ENCODE measurements at regions not wholly inside any gene's neighbourhood (a gene's known extent, or its start where the extent isn't known, plus 50 kb on each side); places are given as distances from the start of the nearest gene placed in this dataset.

DNA sequence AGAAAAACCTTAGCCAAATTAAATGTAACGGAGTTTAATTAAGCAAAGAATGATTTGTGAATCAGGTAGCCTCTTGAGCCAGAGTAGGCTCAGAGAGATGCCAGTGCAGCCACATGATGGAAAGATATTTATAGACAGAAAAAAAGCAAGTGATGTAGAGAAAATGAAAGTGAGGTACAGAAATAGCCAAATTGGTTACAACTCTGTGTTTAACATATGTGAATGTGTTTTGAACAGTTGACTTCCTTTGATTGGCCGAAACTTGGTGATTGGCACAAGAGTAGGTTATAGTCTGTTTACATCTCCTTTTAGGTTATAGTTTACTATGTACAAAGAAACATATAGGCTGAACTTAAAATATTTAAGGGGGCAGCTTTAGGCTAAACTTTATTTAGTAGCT lies 459.9 kb upstream of the BOD1L1 start:
- Histone ChIP-seq H3K79me2 (ENCODE audit: control insufficient read depth, insufficient read depth, low read length, poor library complexity) (no peaks in the 10 kb centered on the region), H3K27me3 (ENCODE audit: insufficient read depth, low read length) (no peaks in the 10 kb centered on the region), H4K12ac (ENCODE audit: low read depth, low read length) (no peak overlapping the region), H3K4me1 (ENCODE audit: control insufficient read depth in 1 of 2, insufficient read depth in 2 of 2, low read length in 2 of 2) (no peaks in the 10 kb centered on the region), H3K9ac (ENCODE audit: low read length) (no peak overlapping the region), H3K18ac (ENCODE audit: low read length) (no peak overlapping the region), H3K27ac (ENCODE audit: low read depth, low read length) (no peak overlapping the region), H3K4ac (ENCODE audit: low read depth, low read length) (no peak overlapping the region), H4K8ac (ENCODE audit: low read depth, low read length) (no peak overlapping the region), H2AK5ac (ENCODE audit: low read length) (no peak overlapping the region), H3K4me2 (ENCODE audit: low read length) (no peak overlapping the region), H3K79me1 (ENCODE audit: low read length) (no peaks in the 10 kb centered on the region), H3K4me3 (ENCODE audit: low read depth, low read length) (no peak overlapping the region), H4K91ac (ENCODE audit: low read depth, low read length) (no peak overlapping the region), H2BK5ac (ENCODE audit: low read depth, low read length, poor library complexity) (no peak overlapping the region), H2AFZ (ENCODE audit: insufficient read depth, low read length, poor library complexity) (no peak overlapping the region), H3K9me3 (ENCODE audit: insufficient read depth, low read depth, low read length) (no peaks in the 10 kb centered on the region), H3K14ac (ENCODE audit: low read length) (no peak overlapping the region), H2BK12ac (ENCODE audit: low read length) (no peak overlapping the region), H2BK120ac (ENCODE audit: insufficient read depth, low read length, poor library complexity) (no peak overlapping the region), H3K23ac (ENCODE audit: low read length) (no peak overlapping the region), H3K36me3 (ENCODE audit: control insufficient read depth in 1 of 2, insufficient read depth in 2 of 2, low read length in 2 of 2) (no peaks in the 10 kb centered on the region)
- no CpG with 5 or more reads among the region's 2 CpGs for WGBS (ENCODE audit: extremely low coverage, insufficient coverage, insufficient read length)
- DNase-seq: no peak

GRCh38 chr4:14087921-14088320 lies 460.4 kb upstream of the BOD1L1 start:
- no peak overlapping the region for H3K23ac ChIP-seq (ENCODE audit: low read length)
- H3K9ac ChIP-seq (ENCODE audit: low read length): no peak overlapping the region
- WGBS (ENCODE audit: extremely low coverage, insufficient coverage, insufficient read length): no CpG with 5 or more reads among the region's 1 CpG
- H2BK5ac ChIP-seq (ENCODE audit: low read depth, low read length, poor library complexity): no peak overlapping the region
- no peak overlapping the region for H2BK120ac ChIP-seq (ENCODE audit: insufficient read depth, low read length, poor library complexity)
- no peaks in the 10 kb centered on the region for H3K4me1 ChIP-seq (ENCODE audit: control insufficient read depth in 1 of 2, insufficient read depth in 2 of 2, low read length in 2 of 2)
- no peak overlapping the region for H4K8ac ChIP-seq (ENCODE audit: low read depth, low read length)
- no peak overlapping the region for H2BK12ac ChIP-seq (ENCODE audit: low read length)
- no peaks in the 10 kb centered on the region for H3K36me3 ChIP-seq (ENCODE audit: control insufficient read depth in 1 of 2, insufficient read depth in 2 of 2, low read length in 2 of 2)
- no peak overlapping the region for H4K12ac ChIP-seq (ENCODE audit: low read depth, low read length)
- H4K91ac ChIP-seq (ENCODE audit: low read depth, low read length): no peak overlapping the region
- no peak overlapping the region for H3K4me3 ChIP-seq (ENCODE audit: low read depth, low read length)
- no peak overlapping the region for H2AFZ ChIP-seq (ENCODE audit: insufficient read depth, low read length, poor library complexity)
- H3K4ac ChIP-seq (ENCODE audit: low read depth, low read length): no peak overlapping the region
- no peaks in the 10 kb centered on the region for H3K9me3 ChIP-seq (ENCODE audit: insufficient read depth, low read depth, low read length)
- DNase-seq: no peak
- no peaks in the 10 kb centered on the region for H3K27me3 ChIP-seq (ENCODE audit: insufficient read depth, low read length)
- no peaks in the 10 kb centered on the region for H3K79me2 ChIP-seq (ENCODE audit: control insufficient read depth, insufficient read depth, low read length, poor library complexity)
- no peak overlapping the region for H2AK5ac ChIP-seq (ENCODE audit: low read length)
- no peak overlapping the region for H3K14ac ChIP-seq (ENCODE audit: low read length)
- no peak overlapping the region for H3K4me2 ChIP-seq (ENCODE audit: low read length)
- H3K27ac ChIP-seq (ENCODE audit: low read depth, low read length): no peak overlapping the region
- H3K79me1 ChIP-seq (ENCODE audit: low read length): no peaks in the 10 kb centered on the region
- no peak overlapping the region for H3K18ac ChIP-seq (ENCODE audit: low read length)

DNA sequence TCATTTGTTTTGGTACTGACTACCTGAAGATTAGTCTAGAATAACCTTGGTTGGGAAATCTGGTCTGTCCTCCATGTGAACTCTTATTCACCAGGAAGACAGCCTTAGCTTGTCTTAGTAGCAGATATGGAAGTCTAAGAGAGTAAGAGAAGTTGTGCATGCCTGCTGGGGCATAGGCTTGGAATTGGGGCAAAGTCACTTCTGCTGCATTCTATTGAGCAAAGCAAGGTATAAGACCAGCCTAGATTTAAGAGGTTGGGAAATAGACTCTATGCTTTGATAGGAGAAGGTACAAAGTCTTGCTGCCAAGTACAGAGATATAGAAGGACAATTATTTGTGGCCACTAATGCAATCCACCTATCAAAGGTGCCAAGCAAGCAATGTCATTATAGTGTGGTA lies 464.0 kb upstream of the BOD1L1 start:
- Histone ChIP-seq H2AFZ (ENCODE audit: insufficient read depth, low read length, poor library complexity) (no peak overlapping the region), H3K27me3 (ENCODE audit: insufficient read depth, low read length) (no peaks in the 10 kb centered on the region), H2BK5ac (ENCODE audit: low read depth, low read length, poor library complexity) (no peak overlapping the region), H3K4me2 (ENCODE audit: low read length) (no peak overlapping the region), H4K8ac (ENCODE audit: low read depth, low read length) (no peak overlapping the region), H3K27ac (ENCODE audit: low read depth, low read length) (no peak overlapping the region), H3K9ac (ENCODE audit: low read length) (no peak overlapping the region), H3K23ac (ENCODE audit: low read length) (no peak overlapping the region), H3K18ac (ENCODE audit: low read length) (no peak overlapping the region), H2AK5ac (ENCODE audit: low read length) (no peak overlapping the region), H3K36me3 (ENCODE audit: control insufficient read depth in 1 of 2, insufficient read depth in 2 of 2, low read length in 2 of 2) (no peaks in the 10 kb centered on the region), H3K79me2 (ENCODE audit: control insufficient read depth, insufficient read depth, low read length, poor library complexity) (no peaks in the 10 kb centered on the region), H4K12ac (ENCODE audit: low read depth, low read length) (no peak overlapping the region), H3K4me3 (ENCODE audit: low read depth, low read length) (no peak overlapping the region), H3K9me3 (ENCODE audit: insufficient read depth, low read depth, low read length) (no peaks in the 10 kb centered on the region), H3K14ac (ENCODE audit: low read length) (no peak overlapping the region), H4K91ac (ENCODE audit: low read depth, low read length) (no peak overlapping the region), H3K4me1 (ENCODE audit: control insufficient read depth in 1 of 2, insufficient read depth in 2 of 2, low read length in 2 of 2) (no peaks in the 10 kb centered on the region), H2BK120ac (ENCODE audit: insufficient read depth, low read length, poor library complexity) (no peak overlapping the region), H3K4ac (ENCODE audit: low read depth, low read length) (no peak overlapping the region), H2BK12ac (ENCODE audit: low read length) (no peak overlapping the region), H3K79me1 (ENCODE audit: low read length) (no peaks in the 10 kb centered on the region)
- DNase-seq: no peak

GRCh38 chr4:14091966-14092365 lies 464.4 kb upstream of the BOD1L1 start:
- Histone ChIP-seq H3K27ac (ENCODE audit: low read depth, low read length) (no peak overlapping the region), H3K79me1 (ENCODE audit: low read length) (no peaks in the 10 kb centered on the region), H3K9me3 (ENCODE audit: insufficient read depth, low read depth, low read length) (no peaks in the 10 kb centered on the region), H4K8ac (ENCODE audit: low read depth, low read length) (no peak overlapping the region), H3K9ac (ENCODE audit: low read length) (no peak overlapping the region), H2BK5ac (ENCODE audit: low read depth, low read length, poor library complexity) (no peak overlapping the region), H3K79me2 (ENCODE audit: control insufficient read depth, insufficient read depth, low read length, poor library complexity) (no peaks in the 10 kb centered on the region), H3K4ac (ENCODE audit: low read depth, low read length) (no peak overlapping the region), H3K36me3 (ENCODE audit: control insufficient read depth in 1 of 2, insufficient read depth in 2 of 2, low read length in 2 of 2) (no peaks in the 10 kb centered on the region), H3K14ac (ENCODE audit: low read length) (no peak overlapping the region), H2BK12ac (ENCODE audit: low read length) (no peak overlapping the region), H2AK5ac (ENCODE audit: low read length) (no peak overlapping the region), H3K18ac (ENCODE audit: low read length) (no peak overlapping the region), H3K4me2 (ENCODE audit: low read length) (no peak overlapping the region), H4K91ac (ENCODE audit: low read depth, low read length) (no peak overlapping the region), H3K4me3 (ENCODE audit: low read depth, low read length) (no peak overlapping the region), H4K12ac (ENCODE audit: low read depth, low read length) (no peak overlapping the region), H2BK120ac (ENCODE audit: insufficient read depth, low read length, poor library complexity) (no peak overlapping the region), H3K4me1 (ENCODE audit: control insufficient read depth in 1 of 2, insufficient read depth in 2 of 2, low read length in 2 of 2) (no peaks in the 10 kb centered on the region), H2AFZ (ENCODE audit: insufficient read depth, low read length, poor library complexity) (no peak overlapping the region), H3K23ac (ENCODE audit: low read length) (no peak overlapping the region), H3K27me3 (ENCODE audit: insufficient read depth, low read length) (no peaks in the 10 kb centered on the region)
- no peak for DNase-seq
- no CpG with 5 or more reads among the region's 2 CpGs for WGBS (ENCODE audit: extremely low coverage, insufficient coverage, insufficient read length)

GRCh38 chr4:14092741-14093140 lies 465.2 kb upstream of the BOD1L1 start:
- Histone ChIP-seq H4K8ac (ENCODE audit: low read depth, low read length) (no peak overlapping the region), H3K9me3 (ENCODE audit: insufficient read depth, low read depth, low read length) (no peaks in the 10 kb centered on the region), H4K91ac (ENCODE audit: low read depth, low read length) (no peak overlapping the region), H3K23ac (ENCODE audit: low read length) (no peak overlapping the region), H4K12ac (ENCODE audit: low read depth, low read length) (no peak overlapping the region), H3K18ac (ENCODE audit: low read length) (no peak overlapping the region), H3K27ac (ENCODE audit: low read depth, low read length) (no peak overlapping the region), H3K79me2 (ENCODE audit: control insufficient read depth, insufficient read depth, low read length, poor library complexity) (no peaks in the 10 kb centered on the region), H3K4me3 (ENCODE audit: low read depth, low read length) (no peak overlapping the region), H2BK5ac (ENCODE audit: low read depth, low read length, poor library complexity) (no peak overlapping the region), H3K27me3 (ENCODE audit: insufficient read depth, low read length) (no peaks in the 10 kb centered on the region), H3K36me3 (ENCODE audit: control insufficient read depth in 1 of 2, insufficient read depth in 2 of 2, low read length in 2 of 2) (no peaks in the 10 kb centered on the region), H2BK120ac (ENCODE audit: insufficient read depth, low read length, poor library complexity) (no peak overlapping the region), H2BK12ac (ENCODE audit: low read length) (no peak overlapping the region), H3K14ac (ENCODE audit: low read length) (no peak overlapping the region), H2AK5ac (ENCODE audit: low read length) (no peak overlapping the region), H3K79me1 (ENCODE audit: low read length) (no peaks in the 10 kb centered on the region), H3K4ac (ENCODE audit: low read depth, low read length) (no peak overlapping the region), H3K4me2 (ENCODE audit: low read length) (no peak overlapping the region), H2AFZ (ENCODE audit: insufficient read depth, low read length, poor library complexity) (no peak overlapping the region), H3K9ac (ENCODE audit: low read length) (no peak overlapping the region), H3K4me1 (ENCODE audit: control insufficient read depth in 1 of 2, insufficient read depth in 2 of 2, low read length in 2 of 2) (no peaks in the 10 kb centered on the region)
- no CpG with 5 or more reads among the region's 3 CpGs for WGBS (ENCODE audit: extremely low coverage, insufficient coverage, insufficient read length)
- DNase-seq: no peak

All from trophoblast cell (in vitro differentiated cells and primary cell).